ENCODE measurements at regions not wholly inside any gene's neighbourhood (a gene's known extent, or its start where the extent isn't known, plus 50 kb on each side); places are given as distances from the start of the nearest gene placed in this dataset.

DNA sequence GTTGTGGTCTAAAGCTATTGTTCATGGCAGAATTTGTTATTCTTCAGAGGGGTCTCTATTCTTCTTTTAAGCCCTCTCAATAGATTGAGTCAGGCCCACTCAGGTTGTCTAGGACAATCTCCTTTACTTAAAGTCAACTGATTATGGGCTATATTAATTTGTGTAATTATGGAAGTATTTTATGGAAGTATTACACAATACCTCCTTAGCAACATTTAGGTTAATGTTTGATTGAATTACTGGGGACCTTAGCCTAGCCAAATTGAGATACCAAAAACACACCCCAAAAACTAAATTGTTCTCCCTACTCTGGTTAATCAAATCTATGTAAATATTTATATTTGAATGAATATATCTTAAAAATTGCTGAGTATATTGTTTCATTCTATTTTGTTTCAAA, 347.1 kb upstream of the GRIN3A start:
- Mint-ChIP-seq H3K27me3 (no peaks in the 10 kb centered on the region), H3K4me3 (no peak overlapping the region), H3K9me3 (peaks cover 2% of the 10 kb centered on the region), H3K27ac (no peak overlapping the region), H3K36me3 (ENCODE audit: low read depth) (no peaks in the 10 kb centered on the region), H3K4me1 (ENCODE audit: low read depth) (no peaks in the 10 kb centered on the region)
- no peak for DNase-seq
- ChIA-PET CTCF (no interaction called here), POLR2A (no interaction called here)
- intact Hi-C loops (cut with micrococcal nuclease) = no loop called here
- no peak for ATAC-seq
- TF ChIP-seq, protein P1, sequence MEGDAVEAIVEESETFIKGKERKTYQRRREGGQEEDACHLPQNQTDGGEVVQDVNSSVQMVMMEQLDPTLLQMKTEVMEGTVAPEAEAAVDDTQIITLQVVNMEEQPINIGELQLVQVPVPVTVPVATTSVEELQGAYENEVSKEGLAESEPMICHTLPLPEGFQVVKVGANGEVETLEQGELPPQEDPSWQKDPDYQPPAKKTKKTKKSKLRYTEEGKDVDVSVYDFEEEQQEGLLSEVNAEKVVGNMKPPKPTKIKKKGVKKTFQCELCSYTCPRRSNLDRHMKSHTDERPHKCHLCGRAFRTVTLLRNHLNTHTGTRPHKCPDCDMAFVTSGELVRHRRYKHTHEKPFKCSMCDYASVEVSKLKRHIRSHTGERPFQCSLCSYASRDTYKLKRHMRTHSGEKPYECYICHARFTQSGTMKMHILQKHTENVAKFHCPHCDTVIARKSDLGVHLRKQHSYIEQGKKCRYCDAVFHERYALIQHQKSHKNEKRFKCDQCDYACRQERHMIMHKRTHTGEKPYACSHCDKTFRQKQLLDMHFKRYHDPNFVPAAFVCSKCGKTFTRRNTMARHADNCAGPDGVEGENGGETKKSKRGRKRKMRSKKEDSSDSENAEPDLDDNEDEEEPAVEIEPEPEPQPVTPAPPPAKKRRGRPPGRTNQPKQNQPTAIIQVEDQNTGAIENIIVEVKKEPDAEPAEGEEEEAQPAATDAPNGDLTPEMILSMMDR (IDR thresholded peaks at IDR 0.05) = no peak

DNA sequence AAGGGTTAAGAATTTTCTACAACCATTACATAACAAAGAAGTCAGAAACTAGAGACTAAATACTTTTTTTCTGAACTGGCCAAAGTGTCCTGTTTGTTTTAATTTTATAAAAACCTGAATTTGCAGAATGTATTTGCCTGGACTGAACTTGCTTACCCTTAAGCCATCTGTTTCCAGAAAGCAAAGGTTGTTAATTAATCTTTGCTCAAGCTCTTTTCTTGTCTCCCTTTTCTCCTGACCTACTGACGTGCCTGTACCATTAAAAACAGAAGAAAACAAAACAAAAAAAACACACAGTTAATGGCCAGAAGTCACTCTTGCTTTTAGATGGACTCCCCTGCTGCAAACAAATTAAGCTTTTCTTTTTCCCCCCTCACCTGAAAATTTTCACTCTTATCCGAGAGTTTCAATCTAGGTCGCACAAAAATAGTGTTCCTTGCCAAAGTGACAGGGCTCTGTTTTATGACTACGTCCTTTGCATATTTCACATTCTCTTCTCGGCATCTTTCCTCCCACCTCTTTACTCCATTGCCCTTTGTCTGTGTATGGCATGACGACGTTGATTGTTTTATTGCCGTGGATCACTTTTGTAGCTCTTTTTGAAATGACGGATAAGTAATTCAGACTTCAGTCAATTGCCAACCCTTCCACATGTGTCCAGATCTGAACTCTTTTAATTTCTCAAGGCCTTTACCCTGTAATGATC, 333.8 kb upstream of the GRIN3A start:
- TF ChIP-seq, protein P1 (IDR thresholded peaks at IDR 0.05) = no peak
- H3K27ac Mint-ChIP-seq = no peak overlapping the region
- intact Hi-C loops (cut with micrococcal nuclease) = no loop called here
- no peak overlapping the region for H3K4me3 Mint-ChIP-seq
- no peak for ATAC-seq
- H3K9me3 Mint-ChIP-seq = peaks cover 7% of the 10 kb centered on the region
- POLR2A ChIA-PET = no interaction called here
- no peak for DNase-seq
- H3K36me3 Mint-ChIP-seq (ENCODE audit: low read depth) = no peaks in the 10 kb centered on the region
- H3K4me1 Mint-ChIP-seq (ENCODE audit: low read depth) = no peaks in the 10 kb centered on the region
- CTCF ChIA-PET = no interaction called here
- H3K27me3 Mint-ChIP-seq = no peaks in the 10 kb centered on the region

DNA sequence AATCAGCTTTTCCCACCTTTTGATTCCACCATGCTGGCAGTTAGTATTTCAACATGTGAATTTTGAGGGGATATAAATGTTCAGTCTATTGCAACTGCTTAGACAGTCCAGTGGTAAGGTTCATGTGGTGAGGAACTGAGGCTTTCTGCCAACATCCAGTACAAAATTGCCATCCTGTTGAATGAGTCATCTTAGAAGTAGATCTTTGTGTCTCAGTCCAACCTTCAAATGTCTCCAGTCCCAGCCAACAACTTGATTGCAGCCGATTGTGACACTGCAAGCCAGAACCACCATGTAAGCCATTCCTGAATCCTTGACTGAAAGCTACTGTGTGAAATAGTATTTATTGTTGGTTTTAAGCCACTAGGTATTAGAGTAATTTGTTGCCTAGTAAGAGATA, 331.5 kb upstream of the GRIN3A start:
- DNase-seq (no peak), ATAC-seq (no peak)
- no peaks in the 10 kb centered on the region for H3K36me3 Mint-ChIP-seq (ENCODE audit: low read depth)
- intact Hi-C loops (cut with micrococcal nuclease) = no loop called here
- no peaks in the 10 kb centered on the region for H3K4me1 Mint-ChIP-seq (ENCODE audit: low read depth)
- peaks cover 7% of the 10 kb centered on the region for H3K9me3 Mint-ChIP-seq
- ChIA-PET CTCF (no interaction called here), POLR2A (no interaction called here)
- H3K27ac Mint-ChIP-seq = no peak overlapping the region
- TF ChIP-seq, protein P1 (IDR thresholded peaks at IDR 0.05) = no peak
- H3K27me3 Mint-ChIP-seq = no peaks in the 10 kb centered on the region
- H3K4me3 Mint-ChIP-seq = no peak overlapping the region

DNA sequence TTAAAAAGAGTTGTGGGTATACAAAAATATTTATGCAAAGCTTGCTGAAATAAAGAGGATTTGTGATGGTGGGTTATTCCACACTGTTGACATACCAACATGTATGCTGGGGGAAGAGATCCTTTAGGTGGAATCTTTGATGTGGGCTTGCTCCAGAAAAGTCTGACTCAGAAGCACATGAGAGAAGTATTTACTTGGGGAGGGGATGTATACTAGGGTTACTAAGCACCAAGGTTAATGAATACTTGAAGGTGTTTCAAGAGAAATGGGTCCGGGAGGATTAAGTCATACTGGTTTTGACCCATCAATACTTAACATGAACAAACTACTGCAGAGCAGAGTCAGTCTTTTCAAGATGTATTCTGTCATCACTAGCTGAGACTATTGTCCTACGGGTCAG, 316.4 kb upstream of the GRIN3A start:
- no peaks in the 10 kb centered on the region for H3K36me3 Mint-ChIP-seq (ENCODE audit: low read depth)
- intact Hi-C loops (cut with micrococcal nuclease) = no loop called here
- CTCF ChIA-PET = no interaction called here
- POLR2A ChIA-PET = interaction anchor here (0.6 kb wide), 1 partner anchor 651 kb away, joined by 4 read pairs; no protein-coding TSS in a partner anchor
- H3K9me3 Mint-ChIP-seq = peaks cover 4% of the 10 kb centered on the region
- TF ChIP-seq, protein P1 (IDR thresholded peaks at IDR 0.05) = no peak
- no peaks in the 10 kb centered on the region for H3K4me1 Mint-ChIP-seq (ENCODE audit: low read depth)
- ATAC-seq (no peak), DNase-seq (no peak)
- H3K27ac Mint-ChIP-seq = no peak overlapping the region
- no peak overlapping the region for H3K4me3 Mint-ChIP-seq
- no peaks in the 10 kb centered on the region for H3K27me3 Mint-ChIP-seq

DNA sequence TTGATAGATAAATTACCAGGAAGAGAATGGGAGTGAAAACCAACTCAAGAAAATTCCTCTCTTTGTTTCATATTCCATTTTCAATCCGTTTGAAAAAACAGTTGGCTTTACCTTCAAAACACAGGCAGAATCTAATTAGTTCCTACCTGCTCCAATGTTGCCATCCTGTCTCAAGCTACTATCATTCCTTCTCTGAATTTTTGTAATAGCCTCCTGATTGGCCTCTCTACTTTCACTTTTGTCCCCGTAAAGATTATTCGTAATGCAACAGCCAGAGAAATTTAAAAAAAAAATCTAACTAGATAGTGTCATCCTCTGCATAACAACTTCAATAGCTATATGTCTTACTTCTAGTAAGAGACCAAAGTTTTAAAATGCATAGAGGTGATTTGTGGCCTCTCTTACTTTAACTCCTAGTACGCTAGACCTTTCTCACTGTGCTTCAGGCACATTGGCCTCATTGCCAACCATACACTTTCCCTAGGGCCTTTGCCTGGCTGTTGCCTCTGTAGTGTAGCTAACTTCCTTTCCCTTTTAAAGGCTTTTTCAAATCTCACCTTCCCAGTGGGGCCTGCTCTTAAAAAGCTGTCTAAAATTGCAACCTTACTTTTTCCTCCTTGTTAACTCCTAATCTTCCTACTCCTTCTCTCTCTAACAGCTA, 311.3 kb upstream of the GRIN3A start:
- H3K4me3 Mint-ChIP-seq = no peak overlapping the region
- H3K36me3 Mint-ChIP-seq (ENCODE audit: low read depth) = no peaks in the 10 kb centered on the region
- ChIA-PET CTCF (no interaction called here), POLR2A (no interaction called here)
- H3K27me3 Mint-ChIP-seq = no peaks in the 10 kb centered on the region
- intact Hi-C loops (cut with micrococcal nuclease) = no loop called here
- TF ChIP-seq, protein P1 (IDR thresholded peaks at IDR 0.05) = no peak
- peaks cover 8% of the 10 kb centered on the region for H3K9me3 Mint-ChIP-seq
- H3K27ac Mint-ChIP-seq = no peak overlapping the region
- ATAC-seq = no peak
- no peaks in the 10 kb centered on the region for H3K4me1 Mint-ChIP-seq (ENCODE audit: low read depth)
- DNase-seq = no peak

All from activated CD8-positive, alpha-beta T cell treated with anti-CD3 and anti-CD28 coated beads for 36 hours (primary cell).